SW480 (cell line): ENCODE measurements at regions not wholly inside any gene's neighbourhood (a gene's known extent, or its start where the extent isn't known, plus 50 kb on each side); places are given as distances from the start of the nearest gene placed in this dataset.

ENCODE experiments used
- DNase-seq: peaks from one replicate; pipeline ENCODE4 v3.0.0-alpha.2; 2016; ENCODE audit warnings: low spot score

DNA sequence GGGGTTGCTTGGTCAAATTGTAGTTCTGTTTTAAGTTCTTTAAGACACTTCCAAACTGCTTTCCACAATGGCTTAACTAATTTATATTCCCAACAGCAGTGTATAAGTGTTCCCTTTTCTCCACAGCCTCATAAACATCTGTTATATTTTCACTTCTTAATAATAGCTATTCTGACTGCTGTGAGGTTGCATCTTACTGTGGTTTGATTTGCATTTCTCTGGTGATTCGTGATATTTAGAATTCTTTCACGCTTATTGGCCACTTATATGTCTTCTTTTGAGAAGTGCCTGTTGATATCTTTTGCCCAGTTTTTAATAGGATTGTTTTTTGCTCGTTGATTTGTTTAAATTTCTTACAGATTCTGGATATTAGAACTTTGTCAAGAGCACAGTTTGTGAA lies 278.6 kb upstream of the ITM2A start:
- no peak for DNase-seq

DNA sequence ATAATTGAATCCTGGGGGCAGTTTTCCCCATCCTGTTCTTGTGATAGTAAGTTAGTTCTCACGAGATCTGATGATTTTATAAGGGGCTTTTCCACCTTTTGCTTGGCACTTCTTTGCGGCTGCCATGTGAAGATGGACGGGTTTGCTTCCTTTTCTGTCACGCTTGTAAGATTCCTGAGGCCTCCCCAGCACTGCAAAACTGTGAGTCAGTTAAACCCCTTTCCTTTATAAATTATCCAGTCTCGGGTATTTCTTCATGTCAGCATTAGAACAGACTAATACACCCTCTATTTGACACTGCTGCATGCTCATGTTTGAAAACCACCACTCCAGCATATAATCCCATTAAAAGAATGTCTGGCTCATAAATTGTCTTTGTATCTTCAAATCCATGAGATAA lies 264.4 kb upstream of the ITM2A start:
- no peak for DNase-seq

DNA sequence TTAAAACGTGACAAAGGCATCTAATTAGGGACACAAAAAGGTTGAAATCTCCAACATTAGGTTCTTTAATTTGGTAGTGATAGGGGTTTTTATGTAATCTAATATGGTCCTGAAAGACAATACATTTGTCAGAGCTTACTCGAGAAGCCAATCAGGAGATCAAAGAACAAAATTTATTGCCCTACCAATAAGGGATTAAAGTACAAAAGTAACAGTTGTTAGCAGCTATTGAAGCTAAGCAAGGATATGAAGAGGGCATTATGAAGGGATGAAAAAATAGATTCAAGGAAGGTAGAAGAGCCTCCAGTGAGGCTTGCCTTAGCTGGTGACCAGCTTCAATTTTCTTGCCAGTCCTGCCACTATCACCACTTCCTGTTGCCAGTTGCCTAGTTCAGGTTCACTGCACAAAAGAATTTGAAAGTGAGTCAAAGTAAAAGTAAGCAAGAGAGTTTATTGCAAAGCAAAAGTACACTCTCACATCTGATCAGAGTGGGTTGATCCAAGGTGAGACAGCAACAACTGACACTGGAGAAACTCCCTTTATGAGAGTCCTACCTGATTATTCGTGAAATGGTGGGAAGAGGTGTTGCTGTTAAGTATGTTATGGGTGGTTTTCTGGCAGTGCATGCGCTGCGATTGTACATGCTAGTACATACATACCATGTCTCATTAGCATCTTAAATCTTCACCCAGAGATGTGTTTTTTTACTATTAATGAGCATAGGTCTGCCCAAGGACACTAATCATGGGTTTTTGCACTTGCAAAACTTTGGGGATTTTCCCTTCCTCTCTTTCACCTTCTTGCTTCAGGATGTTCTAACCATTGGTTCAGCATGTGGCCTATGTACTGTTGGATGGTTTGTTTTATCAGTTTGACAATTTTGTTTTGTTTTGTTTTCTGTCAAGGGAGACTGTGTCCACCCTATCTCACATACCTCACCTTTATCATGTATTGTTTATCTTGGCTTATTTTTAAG lies 263.2 kb upstream of the ITM2A start:
- DNase-seq: no peak

DNA sequence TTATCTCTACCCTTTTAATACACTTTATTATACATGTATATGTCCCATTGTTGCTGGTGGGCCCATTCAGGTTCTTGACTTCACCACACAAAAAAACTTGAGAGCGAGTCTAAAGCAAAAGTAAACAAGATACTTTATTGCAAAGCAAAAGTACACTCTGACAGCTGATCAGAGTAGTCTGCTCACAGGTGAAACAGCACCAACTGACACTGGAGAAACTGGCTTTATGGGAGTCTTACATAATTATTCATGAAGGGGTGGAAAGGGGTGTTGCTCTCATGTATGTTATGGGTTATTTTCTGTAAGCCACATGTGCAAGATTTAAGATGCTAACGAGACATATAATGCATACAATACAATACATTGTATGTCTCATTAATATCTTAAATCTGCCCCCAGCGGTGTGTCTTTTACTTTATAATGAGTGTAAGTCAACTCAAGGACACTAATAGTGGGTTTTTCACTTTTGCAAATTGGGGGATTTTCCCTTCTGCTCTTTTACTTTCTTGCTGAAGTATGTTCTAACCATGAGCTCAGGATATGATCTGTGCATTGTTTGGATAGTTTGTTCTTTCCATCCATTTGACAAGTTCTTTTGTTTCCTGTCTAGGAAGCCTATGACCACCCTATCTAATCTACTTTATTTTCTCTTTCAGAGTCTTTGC lies 256.1 kb upstream of the ITM2A start:
- DNase-seq: no peak

DNA sequence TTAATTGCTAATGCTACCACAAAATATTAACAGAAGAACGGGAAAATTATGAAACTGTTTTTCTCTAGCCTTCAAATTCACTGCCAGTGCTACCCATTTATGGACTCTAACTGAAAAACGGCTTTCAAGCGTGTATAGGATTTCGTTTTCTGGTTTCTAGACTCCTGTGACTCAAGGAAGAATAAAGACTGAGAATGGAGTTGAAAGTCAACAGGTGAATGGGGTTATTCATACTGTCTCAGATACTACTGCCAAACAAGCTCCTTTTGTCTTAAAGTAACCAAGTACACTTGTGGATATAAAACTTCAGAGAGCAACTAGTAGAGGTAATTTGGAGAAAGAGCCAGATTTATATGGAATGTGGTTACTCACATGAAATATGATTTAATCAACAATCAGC lies 251.1 kb upstream of the ITM2A start:
- DNase-seq: no peak

DNA sequence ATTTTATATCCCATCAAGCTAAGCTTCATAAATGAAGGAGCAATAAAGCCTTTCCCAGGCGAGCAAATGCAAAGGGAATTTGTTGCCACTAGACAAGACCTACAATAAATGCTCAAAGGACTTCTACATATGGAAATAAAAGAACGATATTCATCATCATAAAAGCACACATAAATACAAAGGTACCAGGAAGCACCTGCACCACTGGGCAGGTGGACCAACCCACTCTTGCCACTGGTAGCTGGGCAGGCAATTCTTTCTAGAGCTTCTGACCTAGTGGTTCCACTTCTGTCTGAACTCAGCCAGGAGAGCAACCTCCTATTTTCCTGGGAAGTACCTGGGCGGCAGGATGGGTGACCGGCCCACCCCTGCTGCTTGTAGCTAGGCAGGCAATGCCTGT lies 237.2 kb upstream of the ITM2A start:
- DNase-seq: no peak

DNA sequence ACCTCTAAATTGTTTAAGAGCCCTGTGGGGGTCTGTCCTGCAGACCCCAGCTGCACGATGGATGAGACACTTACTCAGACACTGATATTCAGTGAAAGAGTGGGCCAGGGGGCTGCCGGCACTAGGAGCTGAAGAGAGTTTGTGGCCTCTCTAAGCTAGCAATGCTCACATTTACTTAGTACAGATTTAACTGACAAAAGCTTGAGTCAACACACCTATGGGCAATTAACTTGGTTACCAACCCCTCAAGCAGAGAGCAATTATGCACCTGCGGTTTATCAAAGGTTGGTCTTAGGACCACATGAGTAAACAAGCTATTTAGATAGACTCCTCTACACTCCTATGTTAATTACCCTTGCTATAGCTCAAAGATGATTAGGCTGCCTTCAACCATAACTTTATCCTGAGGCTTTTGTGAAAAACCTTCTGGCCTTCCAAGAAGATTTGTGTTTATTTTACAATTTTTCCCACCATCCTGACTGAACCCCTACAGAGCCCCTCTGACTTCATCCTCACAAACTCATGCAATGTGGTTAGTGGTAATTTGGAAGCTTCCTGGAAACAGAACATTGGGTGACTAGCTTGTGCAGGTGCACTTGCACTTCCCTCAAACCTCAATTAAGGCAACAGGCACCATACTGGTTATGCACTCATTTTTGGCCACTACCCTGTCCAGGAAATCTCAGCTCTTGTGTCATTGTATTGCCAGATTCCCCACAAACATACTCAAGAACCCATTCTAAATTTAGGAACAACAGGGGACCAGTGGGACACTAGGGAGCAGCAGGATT lies 234.4 kb upstream of the ITM2A start:
- DNase-seq: peak; percentile 1

DNA sequence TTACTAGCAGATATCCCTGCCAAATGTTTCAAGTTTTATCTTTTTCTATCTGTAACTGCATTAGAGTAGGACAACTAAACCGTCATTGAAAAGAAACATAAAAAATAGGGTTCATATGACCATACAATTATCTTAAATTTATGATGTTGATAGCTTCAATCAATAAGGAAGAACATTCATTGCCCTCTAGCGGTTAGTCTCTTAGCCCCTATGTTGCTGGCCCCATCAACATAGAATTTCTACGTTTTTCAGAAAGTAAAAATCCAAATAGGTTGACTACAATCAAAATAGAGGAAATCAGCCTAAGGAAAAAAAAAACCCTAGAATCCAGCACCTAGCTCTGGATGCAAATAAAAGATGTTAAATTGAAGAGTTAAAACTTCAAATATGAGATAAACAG lies 225.1 kb upstream of the ITM2A start:
- DNase-seq: no peak

DNA sequence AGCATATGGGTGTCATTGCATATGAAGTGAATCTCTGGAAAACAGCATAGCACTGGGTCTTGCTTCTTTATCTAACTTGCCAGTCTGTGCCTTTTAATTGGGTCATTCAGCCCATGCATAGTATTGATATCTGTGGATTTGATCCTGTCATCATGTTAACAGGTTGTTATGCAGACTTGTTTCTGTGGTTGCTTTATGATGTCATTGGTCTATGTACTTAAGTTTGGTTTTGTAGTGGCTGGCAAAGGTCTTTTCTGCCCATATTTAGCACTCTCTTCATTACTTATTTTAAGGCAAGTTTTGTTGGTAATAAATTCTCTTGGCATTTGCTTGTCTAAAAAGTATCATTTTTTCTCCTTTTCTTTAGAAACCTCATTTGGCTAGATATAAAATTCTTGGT lies 221.1 kb upstream of the ITM2A start:
- no peak for DNase-seq

DNA sequence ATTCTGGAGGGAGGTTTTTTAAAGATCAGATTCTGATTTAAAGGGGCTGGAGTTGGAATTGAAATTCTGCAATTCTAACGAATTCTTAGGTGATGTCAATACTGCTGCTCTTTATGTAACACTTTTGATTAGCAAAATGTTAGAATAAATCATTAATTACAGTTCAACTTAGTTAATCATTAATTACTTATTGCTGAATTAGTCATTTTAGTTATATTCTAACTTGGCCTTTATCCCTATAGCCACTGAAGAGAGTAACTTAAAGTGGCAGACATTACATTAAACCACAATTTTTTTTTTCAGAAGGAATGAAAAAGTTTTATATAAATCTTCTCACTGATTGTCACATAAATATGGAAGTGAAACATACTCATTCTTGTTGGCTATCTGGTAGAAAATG lies 206.6 kb upstream of the ITM2A start:
- DNase-seq: no peak

DNA sequence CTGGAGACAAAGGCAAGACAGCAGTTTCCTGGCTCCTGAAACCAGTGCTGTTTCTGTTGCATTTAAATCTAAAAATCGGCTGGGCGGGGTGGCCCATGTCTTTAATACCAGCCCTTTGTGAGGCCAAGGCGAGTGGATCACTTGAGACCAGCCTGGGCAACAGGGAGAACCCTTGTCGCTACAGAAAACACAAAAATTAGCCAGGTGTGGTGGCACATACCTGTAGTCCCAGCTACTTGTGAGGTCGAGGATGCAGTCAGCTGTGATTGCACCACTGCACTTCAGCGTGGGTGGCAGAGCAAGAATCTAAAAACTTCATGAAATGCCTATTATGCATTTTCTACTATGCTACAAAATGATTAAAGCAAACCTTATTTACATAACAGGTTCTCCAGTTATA lies 205.4 kb upstream of the ITM2A start:
- no peak for DNase-seq

DNA sequence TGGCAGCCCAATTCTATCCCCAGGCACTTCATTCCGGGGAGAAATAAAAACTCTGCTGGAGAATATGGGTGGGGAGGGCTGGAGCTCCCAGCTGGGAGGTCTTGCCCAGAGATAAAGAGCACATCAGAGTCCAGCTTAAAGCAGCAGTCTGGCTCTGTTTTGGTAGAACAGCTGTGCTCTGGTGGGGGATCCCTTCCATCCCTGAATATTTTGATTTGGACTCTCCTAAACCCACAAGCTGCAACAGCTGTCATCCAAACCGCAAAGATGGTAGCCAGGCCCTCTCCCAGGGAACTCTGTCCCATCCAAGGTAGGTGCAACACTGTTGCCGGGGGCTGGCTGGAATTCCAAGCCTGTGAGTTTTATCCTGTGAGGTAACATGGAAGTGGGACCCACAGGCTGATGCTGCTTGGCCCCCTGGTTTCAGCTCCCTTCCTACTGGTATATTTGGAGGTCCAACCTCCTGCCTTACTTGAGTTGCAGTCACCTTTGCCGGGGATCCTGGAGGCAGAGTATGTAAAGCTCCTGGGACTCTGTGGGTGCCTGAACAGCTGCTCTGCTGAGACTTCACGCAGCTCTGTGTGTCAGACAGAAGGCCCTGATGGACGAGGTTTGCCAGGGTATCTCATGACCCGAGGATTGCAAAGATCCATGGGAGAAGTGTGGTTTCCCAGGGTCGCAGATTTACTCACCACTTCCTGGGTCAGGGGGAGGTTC lies 203.5 kb upstream of the ITM2A start:
- DNase-seq: no peak

DNA sequence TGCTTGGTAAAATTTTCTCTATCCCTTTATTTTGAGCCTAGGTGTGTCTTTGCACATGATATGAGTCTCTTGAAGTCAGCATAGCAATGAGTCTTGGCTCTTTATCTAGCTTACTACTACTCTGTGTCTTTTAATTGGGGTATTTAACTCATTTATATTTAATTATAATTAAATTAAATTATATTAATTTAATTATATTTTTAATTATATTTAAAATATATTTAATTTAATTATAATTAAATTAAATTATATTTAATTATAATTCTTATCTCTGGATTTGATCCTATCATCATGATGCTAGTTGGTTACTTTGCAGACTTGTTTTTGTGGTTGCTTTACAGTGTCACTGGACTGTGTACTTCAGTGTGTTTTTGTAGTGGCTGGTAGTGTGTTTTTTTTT lies 201.2 kb upstream of the ITM2A start:
- DNase-seq: no peak

DNA sequence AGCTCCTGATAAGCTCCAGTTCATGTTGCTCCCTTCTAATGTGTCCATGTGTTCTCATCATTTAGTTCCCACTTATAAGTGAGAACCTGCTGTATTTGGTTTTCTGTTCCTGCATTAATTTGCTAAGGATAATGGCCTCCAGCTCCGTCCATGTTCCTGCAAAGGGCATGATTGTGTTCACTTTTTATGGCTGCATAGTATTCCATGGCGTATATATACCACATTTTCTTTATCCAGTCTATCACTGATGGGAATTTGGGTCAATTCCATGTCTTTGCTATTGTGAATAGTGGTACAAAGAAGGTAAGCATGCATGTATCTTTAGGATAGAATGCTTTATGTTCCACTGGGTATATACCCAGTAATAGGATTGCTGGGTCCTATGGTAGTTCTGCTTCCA lies 197.2 kb upstream of the ITM2A start:
- DNase-seq: no peak

DNA sequence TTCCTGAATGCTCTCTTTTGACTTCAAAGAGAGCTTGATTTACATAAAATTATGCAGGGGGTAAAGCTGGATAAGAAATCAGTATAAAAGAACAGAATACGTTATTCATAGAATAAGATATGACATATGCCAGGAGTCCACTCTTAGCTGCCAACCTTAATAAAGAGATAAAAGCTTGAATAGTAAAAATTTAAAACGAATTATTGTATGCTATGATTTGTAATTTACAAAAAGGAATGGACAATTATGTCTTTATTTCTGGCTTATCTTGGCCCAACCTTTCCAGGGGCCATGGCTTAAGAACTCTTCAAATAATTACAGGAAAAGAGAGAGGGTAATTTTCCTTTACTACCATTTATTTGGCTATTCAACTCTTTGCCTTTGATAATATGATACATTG lies 192.2 kb upstream of the ITM2A start:
- no peak for DNase-seq

DNA sequence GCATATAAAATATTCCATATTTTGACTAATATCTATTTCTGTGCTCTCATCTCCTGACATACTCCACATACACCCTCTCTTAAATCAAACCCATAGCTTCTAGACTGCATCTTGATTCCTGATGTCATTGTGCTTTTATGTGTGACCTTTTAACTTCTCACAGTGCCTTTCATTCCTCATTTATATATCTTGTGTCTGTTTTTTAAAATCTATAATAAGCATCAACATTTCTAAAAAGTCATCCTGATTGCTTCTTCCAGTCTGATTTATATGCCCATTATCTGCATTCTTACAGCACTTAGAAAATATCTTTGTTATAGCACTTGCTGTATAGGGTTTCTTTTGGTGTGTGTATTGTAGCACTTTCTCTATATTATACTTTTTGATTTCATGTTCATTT lies 190.1 kb upstream of the ITM2A start:
- no peak for DNase-seq

DNA sequence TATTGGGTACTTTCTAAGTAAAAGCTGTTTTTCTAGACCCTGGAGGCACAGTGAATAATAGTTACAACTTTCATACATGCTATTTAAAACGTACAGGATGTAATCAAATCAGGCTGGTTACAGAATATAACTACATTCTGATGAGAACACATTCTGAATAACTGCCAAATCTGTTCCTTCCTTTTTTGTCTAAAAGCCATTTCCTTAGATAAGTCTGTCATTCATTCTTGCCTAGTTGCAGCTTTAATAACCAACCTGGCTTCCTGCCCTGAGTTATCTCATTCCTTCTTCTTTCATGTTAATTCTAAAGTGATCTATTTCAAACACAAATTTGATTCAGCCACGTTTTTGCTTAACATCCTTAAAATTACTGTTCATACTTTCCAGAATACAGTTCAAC lies 189.7 kb upstream of the ITM2A start:
- no peak for DNase-seq

DNA sequence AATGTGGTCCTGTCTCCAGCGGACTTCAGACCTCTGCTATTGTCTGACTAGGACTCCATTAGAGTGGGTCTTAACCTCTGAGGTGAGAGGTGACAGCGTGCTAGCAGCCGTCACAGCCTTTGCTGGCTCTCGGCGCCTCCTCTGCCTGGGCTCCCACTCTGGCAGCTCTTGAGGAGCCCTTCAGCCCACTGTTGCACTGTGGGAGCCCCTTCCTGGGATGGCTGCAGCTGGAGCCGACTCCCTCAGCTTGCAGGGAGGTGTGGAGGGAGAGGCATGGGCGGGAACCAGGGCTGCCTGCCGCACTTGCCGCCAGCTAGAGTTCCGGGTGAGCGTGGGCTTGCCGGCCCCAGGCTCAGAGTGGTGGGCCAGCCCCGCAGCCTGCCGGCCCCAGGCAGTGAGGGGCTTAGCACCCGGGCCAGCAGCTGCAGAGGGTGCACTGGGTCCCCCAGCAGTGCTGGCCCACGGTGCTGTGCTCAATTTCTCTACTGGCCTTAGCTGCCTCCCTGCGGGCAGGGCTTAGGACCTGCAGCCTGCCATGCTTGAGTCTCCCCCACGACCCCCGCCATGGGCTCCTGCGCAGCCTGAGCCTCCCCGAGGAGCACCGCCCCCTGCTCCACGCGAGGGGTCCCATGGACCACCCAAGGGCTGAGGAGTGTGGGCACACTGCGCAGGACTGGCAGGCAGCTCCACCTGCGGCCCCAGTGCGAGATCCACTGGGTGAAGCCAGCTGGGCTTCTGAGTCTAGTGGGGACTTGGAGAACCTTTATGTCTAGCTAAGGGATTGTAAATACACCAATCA lies 163.4 kb upstream of the ITM2A start:
- no peak for DNase-seq

DNA sequence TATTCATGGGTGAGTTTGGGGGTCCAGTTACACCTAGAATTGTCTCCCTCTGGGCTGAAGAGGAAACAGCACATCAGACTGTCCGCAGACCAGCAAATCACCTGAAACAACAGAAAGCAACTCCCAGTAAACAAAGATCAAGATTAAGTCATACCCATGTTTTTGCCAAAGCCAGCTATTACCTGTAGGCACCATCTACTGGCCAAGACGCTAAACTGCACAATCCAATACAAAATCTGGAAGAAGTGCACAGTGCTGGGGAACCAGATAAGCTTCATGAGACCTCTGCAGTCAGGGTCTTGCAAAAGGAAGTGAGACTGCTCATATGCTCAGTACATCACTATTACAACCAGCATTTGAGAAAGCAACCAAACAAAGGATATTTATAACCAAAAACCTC lies 157.5 kb upstream of the ITM2A start:
- no peak for DNase-seq

DNA sequence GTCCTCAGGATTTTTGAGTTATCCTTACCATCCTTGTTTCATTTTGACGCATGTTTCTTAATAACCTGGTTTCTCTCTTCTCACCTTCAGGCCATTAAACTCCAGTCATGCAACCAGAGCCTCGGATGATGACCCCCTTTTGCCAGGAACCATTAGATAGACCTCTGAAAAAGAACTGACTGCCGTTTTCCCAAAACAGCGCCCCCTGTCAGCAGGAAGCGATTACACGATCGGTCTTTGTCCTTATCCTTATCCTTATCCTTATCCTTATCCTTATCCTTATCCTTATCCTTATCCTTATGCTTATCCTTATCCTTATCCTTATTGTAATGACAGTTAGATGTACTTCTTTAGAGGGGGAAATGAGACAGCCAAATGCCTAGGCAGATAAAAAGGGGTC lies 148.4 kb upstream of the ITM2A start:
- no peak for DNase-seq

DNA sequence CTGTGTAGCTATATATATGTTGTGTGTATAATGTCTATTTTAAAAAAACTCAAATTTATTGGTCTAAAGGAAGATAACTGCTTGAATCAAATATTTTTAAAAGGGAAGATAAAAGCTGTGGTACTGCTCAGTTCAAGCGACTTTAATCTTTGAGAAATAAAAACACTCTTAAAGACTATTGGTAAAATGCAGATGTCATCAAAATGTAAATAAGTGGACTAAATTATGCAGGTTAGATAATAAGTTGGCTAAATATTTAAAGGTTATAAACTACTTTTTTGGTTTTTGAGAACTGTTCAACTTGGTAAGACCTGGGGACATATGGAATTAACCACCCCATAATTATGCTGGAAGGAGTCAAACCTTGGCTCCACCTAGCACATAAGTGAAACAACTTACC lies 144.7 kb upstream of the ITM2A start:
- no peak for DNase-seq
